AG09309 (cell line): ENCODE measurements at regions not wholly inside any gene's neighbourhood (a gene's known extent, or its start where the extent isn't known, plus 50 kb on each side); places are given as distances from the start of the nearest gene placed in this dataset.

Experiments
- DNase-seq: peaks from one replicate; pipeline ENCODE4 v3.0.0-alpha.2; 2010; ENCODE audit warnings: low read depth
- H3K4me3 ChIP-seq: 2 replicates; pipeline ENCODE4 v1.5.1; 2011; ENCODE audit warnings: mild to moderate bottlenecking, low read depth, low read length, moderate library complexity; ENCODE audit not compliant: control insufficient read depth
- TF ChIP-seq, protein P1 (sequence below): IDR thresholded peaks from 2 replicates; pipeline ENCODE4 v1.5.1; 2011; ENCODE audit warnings: mild to moderate bottlenecking, low read depth, low read length, inconsistent platforms; ENCODE audit not compliant: insufficient read depth, control insufficient read depth; ENCODE audit errors: missing control alignments

DNA sequence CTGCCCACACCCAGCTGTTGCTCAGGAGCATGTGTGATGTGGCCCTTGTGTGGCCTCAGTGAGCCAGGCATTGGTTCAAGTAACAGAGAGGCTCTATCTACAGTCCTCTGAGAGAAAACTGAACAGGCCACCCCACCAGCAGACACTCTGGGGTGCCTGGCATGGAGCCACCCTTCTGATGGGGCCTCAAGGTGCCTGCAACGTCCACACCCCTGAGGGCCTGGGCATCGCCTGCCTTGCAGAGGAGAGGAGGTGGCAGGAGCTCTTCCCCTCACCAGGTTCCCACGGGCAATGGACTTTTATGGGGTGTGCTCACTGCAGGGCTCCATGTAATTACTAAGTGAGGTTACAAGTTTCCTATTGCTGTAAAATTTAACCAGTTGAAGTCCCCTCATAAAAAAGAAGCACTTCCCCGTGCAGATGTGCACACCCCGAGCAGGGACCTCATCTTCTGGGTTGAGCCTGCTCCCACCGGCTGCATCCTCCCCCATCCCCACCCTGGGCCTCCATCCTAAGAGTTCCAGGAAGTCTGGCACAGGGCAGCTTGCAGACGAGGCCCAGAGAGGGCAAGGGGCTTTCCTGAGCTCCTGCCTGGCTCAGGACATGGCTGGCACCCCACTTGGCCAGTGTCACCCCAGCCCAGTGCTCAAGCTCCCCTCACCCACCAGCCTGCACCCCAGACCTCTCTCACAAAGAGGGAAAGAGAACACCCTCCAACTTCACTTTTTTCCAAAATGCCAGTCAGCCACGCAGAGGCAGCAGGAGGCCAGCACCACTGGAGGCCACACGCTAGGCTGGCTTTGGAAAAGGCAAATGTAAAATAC, 270.4 kb upstream of the RTL1 start:
- no peak overlapping the region for H3K4me3 ChIP-seq
- TF ChIP-seq, protein P1, sequence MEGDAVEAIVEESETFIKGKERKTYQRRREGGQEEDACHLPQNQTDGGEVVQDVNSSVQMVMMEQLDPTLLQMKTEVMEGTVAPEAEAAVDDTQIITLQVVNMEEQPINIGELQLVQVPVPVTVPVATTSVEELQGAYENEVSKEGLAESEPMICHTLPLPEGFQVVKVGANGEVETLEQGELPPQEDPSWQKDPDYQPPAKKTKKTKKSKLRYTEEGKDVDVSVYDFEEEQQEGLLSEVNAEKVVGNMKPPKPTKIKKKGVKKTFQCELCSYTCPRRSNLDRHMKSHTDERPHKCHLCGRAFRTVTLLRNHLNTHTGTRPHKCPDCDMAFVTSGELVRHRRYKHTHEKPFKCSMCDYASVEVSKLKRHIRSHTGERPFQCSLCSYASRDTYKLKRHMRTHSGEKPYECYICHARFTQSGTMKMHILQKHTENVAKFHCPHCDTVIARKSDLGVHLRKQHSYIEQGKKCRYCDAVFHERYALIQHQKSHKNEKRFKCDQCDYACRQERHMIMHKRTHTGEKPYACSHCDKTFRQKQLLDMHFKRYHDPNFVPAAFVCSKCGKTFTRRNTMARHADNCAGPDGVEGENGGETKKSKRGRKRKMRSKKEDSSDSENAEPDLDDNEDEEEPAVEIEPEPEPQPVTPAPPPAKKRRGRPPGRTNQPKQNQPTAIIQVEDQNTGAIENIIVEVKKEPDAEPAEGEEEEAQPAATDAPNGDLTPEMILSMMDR, result no peak
- DNase-seq, result no peak

- H3K4me3 ChIP-seq, result no peak overlapping the region
- TF ChIP-seq, protein P1, result no peak
- no peak for DNase-seq
Observed at GRCh38 chr14:101174522-101174838, 271.0 kb upstream of the RTL1 start.

- H3K4me3 ChIP-seq, result no peak overlapping the region
- DNase-seq, result no peak
- TF ChIP-seq, protein P1, result no peak
Observed at GRCh38 chr14:101174980-101175606, 271.6 kb upstream of the RTL1 start.

GRCh38 chr14:101175731-101176534, 272.4 kb upstream of the RTL1 start:
- no peak for DNase-seq
- TF ChIP-seq, protein P1, result no peak
- no peak overlapping the region for H3K4me3 ChIP-seq

GRCh38 chr14:101176535-101177205, 273.1 kb upstream of the RTL1 start:
- H3K4me3 ChIP-seq, result no peak overlapping the region
- no peak for DNase-seq
- TF ChIP-seq, protein P1, result no peak

DNA sequence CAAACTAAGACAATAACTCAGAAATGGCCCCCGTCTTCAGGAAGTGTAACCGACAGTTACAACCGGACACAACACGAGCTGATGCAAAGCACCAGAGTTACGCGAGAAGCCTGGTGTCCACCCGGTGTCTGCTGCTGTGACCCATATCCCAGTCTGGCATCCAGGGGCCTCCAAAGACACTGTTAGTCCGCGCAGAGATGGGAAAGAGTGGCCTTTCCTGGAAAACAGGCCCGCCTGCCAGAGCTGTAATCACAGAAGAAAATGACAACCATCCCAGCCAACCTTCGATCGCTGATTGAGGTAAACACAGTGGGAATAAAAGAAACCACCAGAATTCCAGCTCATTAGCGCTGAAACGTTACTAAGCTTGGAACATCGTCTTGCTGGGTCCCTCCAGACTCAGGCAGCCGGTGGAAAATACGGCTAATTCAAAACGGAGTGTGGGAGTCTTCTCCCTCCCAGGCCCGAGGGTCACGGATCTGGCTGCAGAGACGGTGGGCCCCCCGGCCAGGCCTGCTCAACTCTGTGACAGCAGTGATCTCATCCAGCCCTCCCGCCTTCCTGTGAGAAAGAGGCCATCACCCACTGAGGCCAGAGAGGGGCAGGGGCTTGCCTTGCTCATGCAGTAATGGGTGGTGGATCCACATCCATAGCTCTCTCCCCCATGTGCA, 273.9 kb upstream of the RTL1 start:
- TF ChIP-seq, protein P1, result no peak
- H3K4me3 ChIP-seq, result no peak overlapping the region
- DNase-seq, result no peak
